GM18867 (cell line): ENCODE measurements at regions not wholly inside any gene's neighbourhood (a gene's known extent, or its start where the extent isn't known, plus 50 kb on each side); places are given as distances from the start of the nearest gene placed in this dataset.

Experiments used
- ATAC-seq: cut with Tn5 transposase; IDR thresholded peaks from one replicate; pipeline ENCODE4 v1.9.1; 2021; ENCODE audit warnings: mild to moderate bottlenecking, moderate library complexity; ENCODE audit not compliant: unreplicated experiment

DNA sequence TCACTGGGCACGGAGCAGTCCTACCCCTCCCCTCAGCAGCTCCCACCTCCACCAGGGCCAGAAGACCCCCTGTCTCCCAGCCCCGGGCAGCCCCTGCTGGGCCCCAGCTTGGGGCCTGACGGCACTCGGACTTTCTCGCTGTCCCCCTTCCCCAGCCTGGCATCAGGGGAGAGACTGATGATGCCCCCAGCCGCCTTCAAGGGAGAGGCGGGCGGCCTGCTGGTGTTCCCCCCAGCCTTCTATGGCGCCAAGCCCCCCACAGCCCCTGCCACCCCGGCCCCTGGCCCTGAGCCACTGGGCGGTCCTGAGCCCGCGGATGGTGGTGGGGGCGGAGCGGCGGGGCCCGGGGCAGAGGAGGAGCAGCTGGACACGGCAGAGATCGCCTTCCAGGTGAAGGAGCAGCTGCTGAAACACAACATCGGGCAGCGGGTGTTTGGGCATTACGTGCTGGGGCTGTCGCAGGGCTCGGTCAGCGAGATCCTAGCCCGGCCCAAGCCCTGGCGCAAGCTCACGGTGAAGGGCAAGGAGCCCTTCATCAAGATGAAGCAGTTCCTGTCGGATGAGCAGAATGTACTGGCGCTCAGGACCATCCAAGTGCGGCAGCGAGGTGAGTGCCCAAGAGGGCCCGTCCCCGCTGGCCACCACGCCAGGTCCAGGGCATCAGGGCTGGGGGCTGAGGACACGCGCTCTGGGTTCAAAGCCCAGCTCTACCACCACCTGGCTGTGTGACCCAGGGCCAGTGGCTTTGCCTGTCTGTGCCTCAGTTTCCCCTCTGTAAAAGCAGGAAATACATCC lies 58.6 kb downstream of the PHETA1 start:
- ATAC-seq, result no peak

DNA sequence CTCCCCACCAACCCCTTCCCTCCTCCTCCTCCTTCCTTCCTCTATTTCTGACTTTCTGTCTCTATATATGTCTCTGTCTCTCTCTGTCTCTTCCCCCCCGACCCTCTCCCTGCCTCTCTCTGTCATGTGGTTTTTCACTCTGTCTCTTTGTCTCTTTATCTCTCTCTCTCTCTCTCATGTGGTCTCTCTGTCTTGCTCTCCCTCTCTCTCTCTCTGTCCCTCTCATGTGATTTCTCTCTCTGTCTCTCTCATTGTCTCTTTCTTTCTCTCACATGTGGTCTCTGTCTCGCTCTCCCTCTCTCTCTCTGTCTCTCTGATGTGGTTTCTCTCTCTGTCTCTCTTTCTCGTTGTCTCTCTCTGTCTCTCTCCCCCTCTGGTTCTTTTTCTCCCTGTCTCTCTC lies 59.3 kb downstream of the PHETA1 start:
- no peak for ATAC-seq

DNA sequence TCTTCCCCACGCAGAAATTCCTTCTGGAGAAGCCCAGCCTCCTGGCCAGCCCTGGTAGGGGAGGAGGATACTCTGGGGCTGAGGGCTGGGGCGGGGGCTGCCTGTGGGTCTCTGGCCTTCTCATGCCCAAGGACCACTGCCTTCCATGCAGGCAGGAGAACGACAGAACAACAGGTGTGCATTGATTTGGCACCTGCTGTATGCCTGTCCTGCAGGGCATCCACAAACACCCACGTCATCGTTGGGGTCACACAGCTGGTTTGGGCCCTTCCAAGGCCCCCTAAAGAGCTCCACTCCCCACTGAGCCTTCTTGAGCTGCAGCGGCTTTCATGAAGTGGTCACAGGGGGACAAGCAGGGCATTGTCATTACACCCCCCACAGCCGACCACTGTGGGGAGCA lies 60.4 kb downstream of the PHETA1 start:
- ATAC-seq, result no peak

DNA sequence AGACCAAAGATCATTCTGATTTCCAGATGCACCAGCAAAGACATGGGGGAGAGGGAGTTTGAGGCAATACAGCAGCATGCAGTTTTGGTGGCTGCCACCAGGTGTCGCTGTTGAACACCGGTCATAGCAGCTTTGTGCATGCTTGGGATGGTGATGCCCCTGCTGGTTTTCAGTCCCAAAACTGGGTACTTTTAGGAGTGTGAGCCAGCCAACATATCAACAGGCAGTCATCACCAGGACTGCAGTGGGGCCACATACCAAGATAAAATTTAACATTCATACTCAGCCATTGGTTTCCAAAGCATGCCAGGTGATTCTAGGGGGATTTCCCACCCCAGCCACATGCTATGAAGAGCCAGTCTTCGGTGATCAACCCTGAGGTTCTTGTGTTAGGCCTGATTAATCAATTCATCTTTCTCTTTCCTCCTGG lies 64.2 kb downstream of the PHETA1 start:
- ATAC-seq, result no peak

DNA sequence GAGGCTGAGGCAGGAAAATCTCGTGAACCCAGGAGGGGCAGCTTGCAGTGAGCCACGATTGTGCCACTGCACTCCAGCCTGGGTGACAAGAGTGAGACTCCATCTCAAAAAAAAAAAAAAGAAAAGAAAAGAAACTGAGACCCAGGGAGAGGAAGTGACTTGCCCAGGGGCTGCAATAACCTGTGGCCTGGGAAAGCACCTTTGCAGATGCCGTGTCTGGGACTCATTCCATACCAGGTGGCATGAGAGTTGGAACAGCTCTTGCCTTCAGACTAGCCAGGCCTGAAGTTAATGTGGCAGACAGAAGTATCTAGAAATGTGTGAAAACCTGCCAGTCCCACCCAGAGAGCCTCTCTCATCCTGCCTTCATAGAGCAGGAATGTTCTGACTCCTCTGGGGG lies 65.4 kb downstream of the PHETA1 start:
- no peak for ATAC-seq

DNA sequence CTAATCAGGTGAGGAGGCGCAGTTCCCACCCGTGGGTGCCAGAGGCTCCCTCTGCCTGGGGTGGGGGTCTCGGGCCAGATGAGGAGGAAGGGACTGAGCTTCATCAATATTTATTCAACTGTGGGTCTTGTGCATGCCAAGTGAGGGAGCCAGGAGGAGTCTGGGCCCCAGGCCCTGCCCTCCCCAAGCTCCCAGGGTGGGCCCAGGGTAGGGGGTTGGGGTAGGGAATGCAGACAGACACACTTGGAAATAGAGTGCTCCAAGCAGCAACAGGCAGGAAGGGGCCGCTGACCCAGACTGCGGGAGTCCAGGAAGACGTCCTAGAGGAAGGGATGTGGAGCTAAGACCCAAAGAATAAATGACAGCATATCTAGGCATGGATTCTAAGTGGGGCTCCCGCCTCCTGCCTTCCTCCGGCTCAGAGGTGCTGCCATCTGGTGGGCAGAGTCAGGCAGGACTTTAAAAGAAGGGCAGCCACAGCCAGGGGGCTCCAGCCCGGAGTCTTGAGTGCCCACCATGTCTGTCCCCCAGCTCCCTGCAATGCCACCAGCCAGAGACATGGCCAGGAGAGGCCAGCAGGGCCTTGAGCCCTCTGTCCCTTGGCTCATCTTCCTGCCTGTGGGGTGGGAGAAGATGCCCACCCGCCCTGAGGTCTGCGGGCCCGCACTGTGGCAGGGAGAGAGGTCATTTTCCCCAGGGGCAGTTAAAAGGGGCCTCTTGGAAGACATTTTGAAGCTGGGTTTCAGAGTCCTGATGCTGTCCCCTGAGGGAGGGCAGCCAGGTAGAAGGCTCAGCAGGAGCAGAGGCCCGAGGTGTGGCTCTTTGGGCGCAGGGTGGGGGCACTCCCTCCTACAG lies 70.1 kb downstream of the PHETA1 start:
- ATAC-seq, result no peak

DNA sequence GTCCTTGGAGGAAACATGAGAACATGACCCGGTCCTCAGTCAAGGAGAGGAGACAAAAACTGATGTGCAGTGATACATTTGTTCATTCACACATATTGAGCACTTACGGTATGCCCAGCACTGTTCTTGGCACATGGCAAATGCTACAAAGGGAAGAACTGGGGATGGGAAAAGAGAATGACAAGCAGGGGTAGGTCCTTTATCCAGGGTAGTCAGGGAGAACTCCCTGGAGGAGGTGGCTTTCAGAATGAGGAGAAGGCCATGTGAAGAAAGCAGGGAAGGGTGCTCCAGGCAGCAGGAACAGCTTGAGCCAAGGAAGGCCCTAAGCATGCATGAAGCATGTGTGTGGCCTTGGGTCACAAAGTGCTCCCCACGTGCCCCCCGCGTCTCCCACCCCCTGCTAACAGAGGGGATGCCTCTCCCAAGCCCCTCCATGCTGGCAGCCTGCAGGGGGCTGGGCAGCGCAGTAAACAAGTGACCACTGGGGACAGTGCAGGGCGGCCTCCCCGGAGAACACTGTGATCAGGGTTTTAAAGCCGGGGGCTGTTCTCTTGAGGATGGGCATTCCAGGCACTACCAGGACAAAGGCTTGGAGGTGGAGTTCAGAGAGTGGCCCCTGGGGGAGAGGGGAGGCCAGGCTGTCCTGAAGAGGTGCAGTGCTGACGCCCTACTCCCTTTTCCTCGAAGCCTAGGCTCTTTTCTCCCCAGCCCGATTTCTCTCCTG lies 71.0 kb downstream of the PHETA1 start:
- ATAC-seq, result no peak

DNA sequence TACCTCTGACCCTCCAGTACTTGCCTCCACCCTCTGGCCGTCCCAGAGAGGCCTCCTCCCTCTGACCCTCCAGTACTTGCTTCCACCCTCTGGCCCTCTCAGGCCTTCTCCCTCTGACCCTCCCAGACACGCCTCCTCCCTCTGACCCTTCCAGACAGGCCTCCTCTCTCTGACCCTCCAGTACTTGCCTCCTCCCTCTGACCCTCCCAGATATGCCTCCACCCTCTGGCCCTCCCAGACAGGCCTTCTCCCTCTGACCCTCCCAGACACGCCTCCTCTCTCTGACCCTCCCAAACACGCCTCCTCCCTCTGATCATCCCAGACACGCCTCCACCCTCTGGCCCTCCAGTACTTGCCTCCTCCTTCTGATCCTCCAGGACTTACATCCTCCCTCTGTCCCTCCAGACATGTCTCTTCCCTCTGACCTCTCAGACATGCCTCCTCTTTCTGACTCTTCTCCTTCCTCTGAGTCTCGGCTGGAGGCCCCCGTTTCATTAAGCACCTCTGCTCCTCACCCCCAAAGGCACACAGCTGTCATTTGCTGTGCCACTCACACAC lies 71.9 kb downstream of the PHETA1 start:
- ATAC-seq, result no peak

DNA sequence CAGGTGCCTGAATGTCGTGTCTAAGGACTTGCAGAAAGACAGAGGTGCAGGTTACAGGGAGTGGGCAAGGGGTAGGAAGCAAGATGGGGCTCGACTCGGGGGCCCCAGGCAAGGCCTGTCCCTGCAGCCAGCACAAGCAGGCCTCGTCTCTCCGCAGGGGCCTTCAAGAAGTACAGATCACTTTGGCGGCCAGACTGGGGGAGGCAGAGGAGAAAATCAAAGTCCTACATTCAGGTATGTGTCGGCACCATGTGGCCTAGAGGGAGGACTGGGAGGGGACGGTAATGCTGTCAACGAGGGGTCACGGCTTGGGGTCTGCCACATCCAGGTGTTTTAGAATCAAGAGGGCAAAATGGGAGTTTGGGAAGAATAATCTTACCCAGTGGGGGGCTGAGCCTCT lies 73.7 kb downstream of the PHETA1 start:
- no peak for ATAC-seq

DNA sequence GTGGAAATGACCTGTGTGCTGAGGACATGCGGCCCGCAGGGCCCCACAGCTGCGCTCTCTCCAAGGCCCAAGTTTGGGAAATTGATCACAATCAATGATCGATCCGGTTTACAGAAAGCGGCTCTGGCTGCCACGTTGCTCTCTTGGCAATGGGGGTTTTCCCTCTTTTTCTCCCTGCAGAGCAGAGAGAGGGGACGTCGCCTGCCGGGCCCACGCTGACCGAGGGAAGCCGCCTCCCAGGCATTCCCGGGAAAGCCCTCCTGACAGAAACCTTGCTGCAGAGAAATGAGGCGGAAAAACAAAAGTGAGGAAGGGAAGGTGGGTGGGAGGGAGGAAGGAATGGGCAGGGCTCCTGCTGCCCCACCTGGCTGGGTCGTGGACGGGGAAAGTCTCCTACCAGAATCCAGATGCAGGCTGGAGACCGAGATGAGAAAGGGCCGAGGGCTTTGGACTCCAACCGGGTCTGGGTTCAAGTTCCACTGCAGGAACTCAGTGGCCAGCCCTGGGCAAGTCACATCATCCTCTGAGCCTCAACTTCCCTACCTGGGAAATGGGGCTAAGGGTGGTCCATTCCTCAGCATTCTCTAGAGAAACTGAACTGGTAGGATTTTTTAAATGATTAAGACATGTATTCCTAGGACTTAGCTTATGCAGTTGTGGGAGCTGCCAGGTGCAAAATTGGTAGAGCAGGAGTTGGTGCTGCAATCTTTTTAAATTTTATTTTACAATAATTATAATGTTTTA lies 75.5 kb downstream of the PHETA1 start:
- ATAC-seq, result no peak

DNA sequence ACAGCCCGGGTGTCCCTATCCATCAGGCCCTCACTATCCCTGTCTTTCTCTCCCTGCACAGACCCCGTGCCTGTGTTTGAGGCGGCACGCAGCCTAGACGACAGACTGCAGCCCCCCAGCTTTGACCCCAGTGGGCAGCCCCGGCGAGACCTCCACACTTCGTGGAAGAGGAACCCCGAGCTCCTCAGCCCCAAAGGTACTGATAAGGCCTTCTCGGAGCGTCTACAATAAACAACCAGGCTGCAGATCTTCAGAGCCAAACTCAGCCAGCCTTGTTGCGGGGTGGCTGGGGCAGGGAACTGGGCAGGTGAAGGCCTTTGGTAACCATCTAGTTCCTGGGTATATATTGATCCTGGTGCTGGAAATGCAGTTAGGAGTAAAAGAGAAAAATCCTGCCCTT lies 77.5 kb downstream of the PHETA1 start:
- ATAC-seq, result no peak

DNA sequence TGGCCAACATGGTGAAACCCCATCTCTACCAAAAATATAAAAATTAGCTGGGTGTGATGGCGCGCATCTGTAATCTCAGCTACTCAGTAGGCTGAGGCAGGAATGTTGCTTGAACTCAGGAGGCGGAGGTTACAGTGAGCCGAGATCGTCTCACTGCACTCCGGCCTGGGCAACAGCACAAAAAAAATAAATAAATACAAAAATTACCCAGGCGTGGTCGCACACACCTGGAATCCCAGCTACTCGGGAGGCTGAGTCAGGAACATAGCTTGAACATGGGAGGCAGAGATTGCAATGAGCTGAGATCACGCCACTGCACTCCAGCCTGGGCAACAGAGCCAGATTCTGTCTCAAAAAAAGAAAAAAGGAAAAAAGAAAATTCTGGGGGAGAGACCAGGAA lies 80.1 kb downstream of the PHETA1 start:
- ATAC-seq, result no peak

DNA sequence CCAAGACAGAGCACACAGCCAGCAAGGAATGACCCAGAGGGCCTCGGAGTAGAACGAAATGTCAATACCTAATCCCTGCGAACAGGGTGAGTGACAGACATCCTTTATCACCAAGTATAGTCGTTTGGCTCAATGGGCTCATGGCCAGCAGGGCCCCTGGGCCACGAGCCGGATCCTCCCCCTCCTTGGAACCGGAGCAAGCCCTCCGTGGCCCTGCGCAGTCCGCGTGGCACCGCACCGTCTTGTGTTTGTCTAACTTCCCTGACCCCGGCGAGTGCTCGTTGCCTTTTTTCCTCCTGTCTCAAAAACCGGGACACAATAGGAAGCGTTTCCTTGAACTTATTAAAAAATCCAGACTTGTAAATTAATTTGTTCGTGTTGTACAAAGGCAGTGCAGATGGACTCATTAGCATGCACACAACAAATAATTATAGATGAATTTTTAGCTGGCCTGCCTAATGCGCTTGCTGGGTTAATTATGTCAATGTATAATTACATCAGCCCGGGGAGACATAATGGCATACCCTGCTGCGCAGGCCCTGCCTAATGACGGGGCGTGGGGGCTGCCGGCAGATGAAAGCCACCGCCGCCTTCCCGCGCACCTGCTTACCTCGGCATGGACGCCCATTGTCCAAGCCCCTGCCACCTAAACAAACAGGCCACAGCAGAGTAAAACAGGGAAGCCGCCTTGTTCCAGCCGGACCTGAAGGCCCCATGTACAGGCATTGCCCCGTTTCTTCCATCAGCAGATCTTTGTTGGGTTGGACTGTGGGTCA lies 81.6 kb downstream of the PHETA1 start:
- no peak for ATAC-seq

DNA sequence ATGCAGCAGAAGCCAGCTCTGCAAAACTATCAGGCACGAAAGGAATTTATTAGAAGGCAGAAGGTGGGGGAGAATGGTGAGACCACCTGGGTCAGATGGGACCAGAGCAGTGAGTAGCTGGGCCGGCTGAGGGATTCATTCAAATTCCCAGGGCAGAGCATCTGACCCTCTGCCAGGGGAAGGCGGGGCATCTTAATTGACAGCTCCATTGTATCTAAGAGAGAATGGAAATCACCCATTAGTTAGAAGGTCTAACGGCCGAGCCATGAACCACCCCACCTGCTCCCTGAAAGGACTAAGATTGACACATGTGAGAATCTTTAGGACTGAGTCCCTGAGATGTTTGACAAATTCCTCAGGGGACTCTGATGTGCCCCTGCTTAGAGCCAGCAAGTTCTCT lies 83.7 kb downstream of the PHETA1 start:
- no peak for ATAC-seq

DNA sequence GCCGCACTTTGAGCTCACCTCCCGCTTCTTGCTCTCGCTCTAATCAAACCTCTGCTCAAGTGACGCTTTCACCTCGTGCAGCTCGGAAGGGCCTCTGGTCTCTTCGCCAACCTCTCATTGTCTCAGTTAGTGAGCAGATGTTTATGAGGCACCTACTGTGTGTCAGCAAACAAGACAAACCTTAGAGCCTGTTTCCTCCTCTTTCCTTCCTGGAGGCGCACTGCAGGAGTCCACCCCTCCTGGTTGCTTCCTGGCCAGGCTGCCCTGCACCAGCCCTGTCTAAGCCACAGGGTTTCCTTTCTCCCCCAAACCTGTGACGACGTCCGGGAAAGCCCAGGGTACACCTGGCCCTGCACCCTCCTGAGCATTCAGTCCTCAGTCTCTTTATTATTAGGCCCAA lies 84.2 kb downstream of the PHETA1 start:
- no peak for ATAC-seq

DNA sequence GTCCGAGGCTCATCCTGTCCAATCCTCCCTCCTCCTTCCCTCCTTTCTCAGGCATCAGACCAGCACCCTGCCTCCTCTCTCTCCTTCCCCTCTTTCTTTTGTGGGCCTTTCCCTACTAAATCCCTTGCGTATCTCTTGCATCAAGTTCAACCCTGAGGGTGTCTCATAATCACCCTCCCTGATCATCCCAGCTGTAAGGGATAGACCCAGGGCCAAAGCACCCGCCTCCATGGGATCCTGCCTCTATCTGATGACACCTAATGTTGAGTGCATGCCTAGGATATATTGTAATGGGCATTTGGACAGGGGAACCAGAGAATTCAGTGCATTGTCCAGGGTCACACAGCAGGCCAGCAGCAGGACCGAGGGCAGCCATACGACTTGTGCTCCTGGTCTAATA lies 84.9 kb downstream of the PHETA1 start:
- ATAC-seq, result no peak

DNA sequence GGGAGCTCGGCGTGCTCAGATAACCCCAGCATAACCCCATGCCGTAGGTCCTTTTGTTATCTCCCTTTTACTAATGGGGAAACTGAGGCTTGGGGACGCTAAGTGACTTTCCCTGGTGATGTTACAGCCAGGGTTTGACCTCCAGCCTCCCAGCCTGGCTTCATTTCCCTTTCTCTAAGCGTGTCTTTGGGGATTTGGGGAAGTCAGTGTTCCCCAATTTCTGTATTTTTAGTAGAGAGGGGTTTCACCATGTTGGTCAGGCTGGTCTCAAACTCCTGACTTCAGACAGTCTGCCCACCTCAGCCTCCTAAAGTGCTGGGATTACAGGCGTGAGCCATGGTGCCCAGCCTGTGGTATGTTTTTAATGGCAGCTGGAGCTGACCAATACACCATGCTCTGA lies 85.4 kb downstream of the PHETA1 start:
- ATAC-seq, result no peak

DNA sequence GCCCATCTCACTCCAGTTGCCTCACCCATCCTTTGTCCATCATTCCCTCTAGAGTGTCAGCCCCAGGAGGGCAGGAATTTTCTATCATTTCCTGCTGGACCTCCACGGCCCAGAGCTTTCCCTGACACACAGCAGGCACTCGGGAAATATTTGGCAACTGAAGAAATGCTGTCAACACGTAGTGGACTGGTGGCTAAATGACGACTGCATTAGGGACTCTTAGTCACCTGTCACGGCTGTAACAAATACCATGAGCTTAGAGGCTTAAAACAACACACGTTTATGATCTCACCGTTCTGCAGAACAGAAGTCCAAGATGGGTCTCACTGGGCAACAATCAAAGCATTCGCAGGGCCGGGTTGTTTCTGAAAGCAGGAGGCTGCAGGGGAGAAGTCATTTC lies 91.3 kb downstream of the PHETA1 start:
- no peak for ATAC-seq

DNA sequence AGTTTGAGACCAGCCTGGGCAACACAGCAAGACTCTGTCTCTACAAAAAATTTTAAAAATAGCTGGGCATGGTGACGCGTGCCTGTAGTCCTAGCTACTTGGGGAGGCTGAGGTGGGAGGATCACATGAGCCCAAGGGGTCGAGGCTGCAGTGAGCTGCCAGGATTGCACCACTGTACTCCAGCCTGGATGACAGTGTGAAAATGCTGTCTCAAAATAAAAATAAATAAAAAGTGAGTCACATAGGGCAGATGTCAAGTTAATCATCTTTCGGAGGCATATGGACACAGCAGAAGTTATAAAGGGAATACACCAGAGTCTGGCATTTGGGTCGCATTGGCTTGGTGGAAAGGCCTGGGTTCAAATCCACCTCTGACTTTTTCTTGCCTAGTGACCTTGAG lies 92.7 kb downstream of the PHETA1 start:
- no peak for ATAC-seq

DNA sequence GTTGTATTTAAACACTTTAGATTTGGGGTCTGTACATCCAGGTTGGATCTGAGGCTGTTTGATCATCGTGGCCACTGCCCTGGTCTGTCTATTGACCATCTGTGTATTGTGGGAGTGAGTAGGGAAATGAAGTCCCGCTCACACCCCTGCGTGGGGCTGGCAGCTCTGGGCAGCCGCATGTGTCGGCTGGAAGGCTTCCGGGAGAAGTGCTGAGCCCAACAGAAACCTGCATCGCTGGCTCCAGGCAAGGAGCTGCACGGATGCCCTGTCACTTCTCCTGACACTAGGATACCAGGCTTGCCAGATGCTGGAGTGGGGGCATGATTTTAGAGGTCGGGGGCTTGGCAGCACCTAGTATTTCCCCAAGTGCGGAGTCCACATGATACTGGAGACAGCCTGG lies 93.6 kb downstream of the PHETA1 start:
- ATAC-seq, result no peak
